ENCODE measurements at regions not wholly inside any gene's neighbourhood (a gene's known extent, or its start where the extent isn't known, plus 50 kb on each side); places are given as distances from the start of the nearest gene placed in this dataset.
"Not testable (repeated sequence)": the region's sequence is repeated elsewhere in the genome, so short reads cannot be mapped to it uniquely, and the experiment has no call there.

- H3K4me2 ChIP-seq (ENCODE audit: low read depth, low read length, poor library complexity, severe bottlenecking): no peak overlapping the region
- H3K9me2 ChIP-seq (replicated peaks; ENCODE audit: insufficient read depth, low read length): no peaks in the 10 kb centered on the region
- H3K4me1 ChIP-seq (ENCODE audit: low read length): no peaks in the 10 kb centered on the region
- H3K36me3 ChIP-seq (ENCODE audit: insufficient read depth, low read length): no peaks in the 10 kb centered on the region
- H3K27me3 ChIP-seq (ENCODE audit: low read length): no peaks in the 10 kb centered on the region
- no peak for DNase-seq
- no peak overlapping the region for H3K27ac ChIP-seq (ENCODE audit: low read length)
- H3K9me3 ChIP-seq (ENCODE audit: low read length): no peaks in the 10 kb centered on the region
- no peaks in the 10 kb centered on the region for H3K79me2 ChIP-seq (ENCODE audit: low read length)
- H4K20me1 ChIP-seq (ENCODE audit: insufficient read depth, low read depth, low read length): no peaks in the 10 kb centered on the region
- no peak overlapping the region for H3K4me3 ChIP-seq (ENCODE audit: low read length)
- no peak overlapping the region for H3K9ac ChIP-seq (ENCODE audit: low read length)
- H2AFZ ChIP-seq (ENCODE audit: low read length): no peak overlapping the region
These were observed 97.1 kb downstream of the PLPPR4 start for GRCh38 chr1:99361406-99361805.

GRCh38 chr1:99363531-99363930, 99.2 kb downstream of the PLPPR4 start:
- no peaks in the 10 kb centered on the region for H3K4me1 ChIP-seq (ENCODE audit: low read length)
- no peaks in the 10 kb centered on the region for H3K36me3 ChIP-seq (ENCODE audit: insufficient read depth, low read length)
- no peak overlapping the region for H3K9ac ChIP-seq (ENCODE audit: low read length)
- no peak overlapping the region for H2AFZ ChIP-seq (ENCODE audit: low read length)
- H3K4me2 ChIP-seq (ENCODE audit: low read depth, low read length, poor library complexity, severe bottlenecking): no peak overlapping the region
- H3K79me2 ChIP-seq (ENCODE audit: low read length): no peaks in the 10 kb centered on the region
- no peak overlapping the region for H3K4me3 ChIP-seq (ENCODE audit: low read length)
- no peaks in the 10 kb centered on the region for H3K9me3 ChIP-seq (ENCODE audit: low read length)
- no peaks in the 10 kb centered on the region for H4K20me1 ChIP-seq (ENCODE audit: insufficient read depth, low read depth, low read length)
- no peak overlapping the region for H3K27ac ChIP-seq (ENCODE audit: low read length)
- no peaks in the 10 kb centered on the region for H3K27me3 ChIP-seq (ENCODE audit: low read length)
- no peaks in the 10 kb centered on the region for H3K9me2 ChIP-seq (replicated peaks; ENCODE audit: insufficient read depth, low read length)
- DNase-seq: no peak

- Histone ChIP-seq H4K20me1 (ENCODE audit: insufficient read depth, low read depth, low read length) (no peaks in the 10 kb centered on the region), H3K9me2 (replicated peaks; ENCODE audit: insufficient read depth, low read length) (no peaks in the 10 kb centered on the region), H3K4me3 (ENCODE audit: low read length) (no peak overlapping the region), H3K4me2 (ENCODE audit: low read depth, low read length, poor library complexity, severe bottlenecking) (no peak overlapping the region), H3K4me1 (ENCODE audit: low read length) (no peaks in the 10 kb centered on the region), H3K79me2 (ENCODE audit: low read length) (no peaks in the 10 kb centered on the region), H3K9me3 (ENCODE audit: low read length) (no peaks in the 10 kb centered on the region), H3K9ac (ENCODE audit: low read length) (no peak overlapping the region), H3K27ac (ENCODE audit: low read length) (no peak overlapping the region), H3K27me3 (ENCODE audit: low read length) (no peaks in the 10 kb centered on the region), H3K36me3 (ENCODE audit: insufficient read depth, low read length) (no peaks in the 10 kb centered on the region), H2AFZ (ENCODE audit: low read length) (no peak overlapping the region)
- DNase-seq: no peak
These were observed 100.8 kb downstream of the PLPPR4 start for GRCh38 chr1:99365141-99365540.

GRCh38 chr1:99365545-99365944, 101.3 kb downstream of the PLPPR4 start:
- Histone ChIP-seq H3K27me3 (ENCODE audit: low read length) (no peaks in the 10 kb centered on the region), H3K4me2 (ENCODE audit: low read depth, low read length, poor library complexity, severe bottlenecking) (no peak overlapping the region), H3K79me2 (ENCODE audit: low read length) (no peaks in the 10 kb centered on the region), H3K9ac (ENCODE audit: low read length) (no peak overlapping the region), H3K9me3 (ENCODE audit: low read length) (no peaks in the 10 kb centered on the region), H3K27ac (ENCODE audit: low read length) (no peak overlapping the region), H2AFZ (ENCODE audit: low read length) (no peak overlapping the region), H3K4me3 (ENCODE audit: low read length) (no peak overlapping the region), H3K36me3 (ENCODE audit: insufficient read depth, low read length) (no peaks in the 10 kb centered on the region), H4K20me1 (ENCODE audit: insufficient read depth, low read depth, low read length) (no peaks in the 10 kb centered on the region), H3K4me1 (ENCODE audit: low read length) (no peaks in the 10 kb centered on the region), H3K9me2 (replicated peaks; ENCODE audit: insufficient read depth, low read length) (no peaks in the 10 kb centered on the region)
- DNase-seq: no peak

- Histone ChIP-seq H3K4me3 (ENCODE audit: low read length) (no peak overlapping the region), H3K79me2 (ENCODE audit: low read length) (no peaks in the 10 kb centered on the region), H3K36me3 (ENCODE audit: insufficient read depth, low read length) (no peaks in the 10 kb centered on the region), H3K9me2 (replicated peaks; ENCODE audit: insufficient read depth, low read length) (no peaks in the 10 kb centered on the region), H3K9ac (ENCODE audit: low read length) (no peak overlapping the region), H3K9me3 (ENCODE audit: low read length) (no peaks in the 10 kb centered on the region), H2AFZ (ENCODE audit: low read length) (no peak overlapping the region), H4K20me1 (ENCODE audit: insufficient read depth, low read depth, low read length) (no peaks in the 10 kb centered on the region), H3K4me1 (ENCODE audit: low read length) (no peaks in the 10 kb centered on the region), H3K27me3 (ENCODE audit: low read length) (no peaks in the 10 kb centered on the region), H3K27ac (ENCODE audit: low read length) (no peak overlapping the region), H3K4me2 (ENCODE audit: low read depth, low read length, poor library complexity, severe bottlenecking) (no peak overlapping the region)
- DNase-seq: no peak
These were observed 104.9 kb downstream of the PLPPR4 start for GRCh38 chr1:99369154-99369553.

GRCh38 chr1:99370476-99370875, 106.2 kb downstream of the PLPPR4 start:
- DNase-seq: no peak
- H4K20me1 ChIP-seq (ENCODE audit: insufficient read depth, low read depth, low read length): no peaks in the 10 kb centered on the region
- H3K4me3 ChIP-seq (ENCODE audit: low read length): no peak overlapping the region
- no peak overlapping the region for H2AFZ ChIP-seq (ENCODE audit: low read length)
- H3K27me3 ChIP-seq (ENCODE audit: low read length): no peaks in the 10 kb centered on the region
- no peak overlapping the region for H3K4me2 ChIP-seq (ENCODE audit: low read depth, low read length, poor library complexity, severe bottlenecking)
- H3K4me1 ChIP-seq (ENCODE audit: low read length): no peaks in the 10 kb centered on the region
- no peaks in the 10 kb centered on the region for H3K36me3 ChIP-seq (ENCODE audit: insufficient read depth, low read length)
- H3K9me2 ChIP-seq (replicated peaks; ENCODE audit: insufficient read depth, low read length): no peaks in the 10 kb centered on the region
- no peaks in the 10 kb centered on the region for H3K9me3 ChIP-seq (ENCODE audit: low read length)
- H3K27ac ChIP-seq (ENCODE audit: low read length): no peak overlapping the region
- H3K79me2 ChIP-seq (ENCODE audit: low read length): no peaks in the 10 kb centered on the region
- no peak overlapping the region for H3K9ac ChIP-seq (ENCODE audit: low read length)

DNA sequence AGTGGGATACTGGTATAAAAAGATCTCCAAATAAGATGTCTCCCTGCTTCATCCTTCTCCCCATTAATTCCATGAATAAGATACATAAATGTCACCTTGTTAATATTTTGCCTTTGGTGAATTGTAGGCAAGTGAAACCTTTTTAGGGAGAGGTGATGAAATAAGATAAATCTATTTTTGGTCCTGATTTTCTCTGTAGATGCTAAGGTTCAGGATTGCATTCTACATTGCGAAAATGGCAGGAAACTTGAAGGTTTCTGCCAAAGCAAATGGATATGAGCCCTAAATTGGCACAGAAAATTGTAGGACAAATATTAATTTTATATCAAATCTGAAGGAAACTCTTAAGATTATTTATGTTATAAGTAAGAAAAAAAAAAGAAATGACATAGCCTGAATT, 107.1 kb downstream of the PLPPR4 start:
- Histone ChIP-seq H3K27me3 (ENCODE audit: low read length) (no peaks in the 10 kb centered on the region), H3K4me1 (ENCODE audit: low read length) (no peaks in the 10 kb centered on the region), H3K9me3 (ENCODE audit: low read length) (no peaks in the 10 kb centered on the region), H3K27ac (ENCODE audit: low read length) (no peak overlapping the region), H2AFZ (ENCODE audit: low read length) (no peak overlapping the region), H3K4me3 (ENCODE audit: low read length) (no peak overlapping the region), H4K20me1 (ENCODE audit: insufficient read depth, low read depth, low read length) (no peaks in the 10 kb centered on the region), H3K9me2 (replicated peaks; ENCODE audit: insufficient read depth, low read length) (no peaks in the 10 kb centered on the region), H3K36me3 (ENCODE audit: insufficient read depth, low read length) (no peaks in the 10 kb centered on the region), H3K79me2 (ENCODE audit: low read length) (no peaks in the 10 kb centered on the region), H3K4me2 (ENCODE audit: low read depth, low read length, poor library complexity, severe bottlenecking) (no peak overlapping the region), H3K9ac (ENCODE audit: low read length) (no peak overlapping the region)
- DNase-seq: no peak

- Histone ChIP-seq H3K36me3 (ENCODE audit: insufficient read depth, low read length) (no peaks in the 10 kb centered on the region), H3K9me3 (ENCODE audit: low read length) (no peaks in the 10 kb centered on the region), H3K4me1 (ENCODE audit: low read length) (no peaks in the 10 kb centered on the region), H3K79me2 (ENCODE audit: low read length) (no peaks in the 10 kb centered on the region), H4K20me1 (ENCODE audit: insufficient read depth, low read depth, low read length) (no peaks in the 10 kb centered on the region), H3K4me3 (ENCODE audit: low read length) (no peak overlapping the region), H3K9me2 (replicated peaks; ENCODE audit: insufficient read depth, low read length) (no peaks in the 10 kb centered on the region), H3K4me2 (ENCODE audit: low read depth, low read length, poor library complexity, severe bottlenecking) (no peak overlapping the region), H2AFZ (ENCODE audit: low read length) (no peak overlapping the region), H3K9ac (ENCODE audit: low read length) (no peak overlapping the region), H3K27ac (ENCODE audit: low read length) (no peak overlapping the region), H3K27me3 (ENCODE audit: low read length) (no peaks in the 10 kb centered on the region)
- DNase-seq: no peak
These were observed 109.8 kb downstream of the PLPPR4 start for GRCh38 chr1:99374109-99374508.

DNA sequence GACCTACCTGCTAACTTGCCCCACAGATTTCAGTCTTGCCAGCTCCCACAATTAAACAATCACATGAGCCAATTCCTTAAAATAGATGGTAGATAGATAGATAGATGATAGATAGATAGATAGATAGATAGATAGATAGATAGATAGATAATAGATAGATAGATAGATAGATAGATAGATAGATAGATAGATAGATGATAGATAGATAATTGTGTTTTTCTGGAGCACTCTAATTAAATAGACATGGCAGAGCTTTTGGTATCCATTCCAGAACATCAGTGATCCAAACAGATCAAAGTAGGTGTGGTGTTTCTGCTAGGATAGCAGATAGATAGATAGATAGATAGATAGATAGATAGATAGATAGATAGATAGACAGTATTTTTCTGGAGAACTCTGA, 110.4 kb downstream of the PLPPR4 start:
- H3K4me1 ChIP-seq (ENCODE audit: low read length); H3K36me3 ChIP-seq (ENCODE audit: insufficient read depth, low read length); H4K20me1 ChIP-seq (ENCODE audit: insufficient read depth, low read depth, low read length); H3K4me3 ChIP-seq (ENCODE audit: low read length); DNase-seq; H3K79me2 ChIP-seq (ENCODE audit: low read length); H3K4me2 ChIP-seq (ENCODE audit: low read depth, low read length, poor library complexity, severe bottlenecking); H3K9me3 ChIP-seq (ENCODE audit: low read length); H3K27me3 ChIP-seq (ENCODE audit: low read length); H3K27ac ChIP-seq (ENCODE audit: low read length); H2AFZ ChIP-seq (ENCODE audit: low read length); H3K9me2 ChIP-seq (replicated peaks; ENCODE audit: insufficient read depth, low read length); H3K9ac ChIP-seq (ENCODE audit: low read length): not testable (repeated sequence)
